Trophoblast cell (in vitro differentiated cells and primary cell): ENCODE measurements at regions not wholly inside any gene's neighbourhood (a gene's known extent, or its start where the extent isn't known, plus 50 kb on each side); places are given as distances from the start of the nearest gene placed in this dataset.
"Not testable (repeated sequence)": the region's sequence is repeated elsewhere in the genome, so short reads cannot be mapped to it uniquely, and the experiment has no call there.

Experiments used
- DNase-seq, 2 donors: peaks; one replicate each; pipeline ENCODE4 v3.0.0-alpha.2; 2016
- H2AFZ ChIP-seq: 2 replicates; pipeline ENCODE4 v1.6.1; 2013; ENCODE audit warnings: low read length, moderate library complexity, mild to moderate bottlenecking; ENCODE audit not compliant: insufficient read depth, poor library complexity
- H2AK5ac ChIP-seq: 2 replicates; pipeline ENCODE4 v1.6.1; 2013; ENCODE audit warnings: mild to moderate bottlenecking, low read length
- H2BK120ac ChIP-seq: 2 replicates; pipeline ENCODE4 v1.6.1; 2013; ENCODE audit warnings: low read length, mild to moderate bottlenecking, moderate library complexity; ENCODE audit not compliant: insufficient read depth, poor library complexity
- H2BK12ac ChIP-seq: 2 replicates; pipeline ENCODE4 v1.6.1; 2013; ENCODE audit warnings: mild to moderate bottlenecking, low read length, moderate library complexity
- H2BK5ac ChIP-seq: 2 replicates; pipeline ENCODE4 v1.6.1; 2013; ENCODE audit warnings: low read length, low read depth, moderate library complexity, mild to moderate bottlenecking; ENCODE audit not compliant: poor library complexity
- H3K14ac ChIP-seq: 2 replicates; pipeline ENCODE4 v1.6.1; 2013; ENCODE audit warnings: mild to moderate bottlenecking, low read length
- H3K18ac ChIP-seq: 2 replicates; pipeline ENCODE4 v1.6.1; 2013; ENCODE audit warnings: mild to moderate bottlenecking, low read length
- H3K23ac ChIP-seq: 2 replicates; pipeline ENCODE4 v1.6.1; 2013; ENCODE audit warnings: low read length
- H3K27ac ChIP-seq: 2 replicates; pipeline ENCODE4 v1.5.1; 2013; ENCODE audit warnings: low read depth, mild to moderate bottlenecking, inconsistent platforms, low read length, moderate library complexity
- H3K27me3 ChIP-seq: 2 replicates; pipeline ENCODE4 v1.6.1; 2013; ENCODE audit warnings: inconsistent platforms, mild to moderate bottlenecking, low read length, moderate library complexity; ENCODE audit not compliant: insufficient read depth
- H3K36me3 ChIP-seq, 2 experiments: 1 replicate in 1 of 2; 2 replicates in 1 of 2; pipeline ENCODE4 v1.6.1; 2013; ENCODE audit warnings: low read length in 2 of 2, mild to moderate bottlenecking in 2 of 2, moderate library complexity in 1 of 2; ENCODE audit not compliant: insufficient read depth in 2 of 2, control insufficient read depth in 1 of 2
- H3K4ac ChIP-seq: 2 replicates; pipeline ENCODE4 v1.6.1; 2013; ENCODE audit warnings: low read depth, mild to moderate bottlenecking, low read length, moderate library complexity
- H3K4me1 ChIP-seq, 2 experiments: 1 replicate in 1 of 2; 2 replicates in 1 of 2; pipeline ENCODE4 v1.6.1; 2013; ENCODE audit warnings: low read length in 2 of 2, mild to moderate bottlenecking in 2 of 2, moderate library complexity in 1 of 2; ENCODE audit not compliant: insufficient read depth in 2 of 2, control insufficient read depth in 1 of 2
- H3K4me2 ChIP-seq: 2 replicates; pipeline ENCODE4 v1.6.1; 2013; ENCODE audit warnings: inconsistent platforms, mild to moderate bottlenecking, low read length, moderate library complexity
- H3K4me3 ChIP-seq: 2 replicates; pipeline ENCODE4 v1.5.1; 2013; ENCODE audit warnings: mild to moderate bottlenecking, low read depth, low read length, inconsistent platforms
- H3K79me1 ChIP-seq: one replicate; pipeline ENCODE4 v1.6.1; 2013; ENCODE audit warnings: low read length
- H3K79me2 ChIP-seq: 2 replicates; pipeline ENCODE4 v1.6.1; 2013; ENCODE audit warnings: low read length, mild to moderate bottlenecking; ENCODE audit not compliant: control insufficient read depth, insufficient read depth, poor library complexity
- H3K9ac ChIP-seq: 2 replicates; pipeline ENCODE4 v1.6.1; 2013; ENCODE audit warnings: mild to moderate bottlenecking, low read length
- H3K9me3 ChIP-seq: 2 replicates; pipeline ENCODE4 v1.6.1; 2013; ENCODE audit warnings: low read depth, mild to moderate bottlenecking, control low read depth, inconsistent platforms, low read length; ENCODE audit not compliant: insufficient read depth
- H4K12ac ChIP-seq: 2 replicates; pipeline ENCODE4 v1.6.1; 2013; ENCODE audit warnings: low read depth, mild to moderate bottlenecking, low read length, moderate library complexity
- H4K8ac ChIP-seq: 2 replicates; pipeline ENCODE4 v1.6.1; 2013; ENCODE audit warnings: low read depth, mild to moderate bottlenecking, low read length, moderate library complexity
- H4K91ac ChIP-seq: one replicate; pipeline ENCODE4 v1.6.1; 2013; ENCODE audit warnings: low read depth, mild to moderate bottlenecking, low read length, moderate library complexity
- WGBS: extraction: QIAGEN DNeasy Blood & Tissue Kit; methylation state at CpG from one replicate; pipeline ENCODE4 v1.1.7; 2013; ENCODE audit warnings: missing lambda C conversion rate; ENCODE audit not compliant: insufficient read length, insufficient coverage; ENCODE audit errors: extremely low coverage; 5-methylcytosine and 5-hydroxymethylcytosine counted together

DNA sequence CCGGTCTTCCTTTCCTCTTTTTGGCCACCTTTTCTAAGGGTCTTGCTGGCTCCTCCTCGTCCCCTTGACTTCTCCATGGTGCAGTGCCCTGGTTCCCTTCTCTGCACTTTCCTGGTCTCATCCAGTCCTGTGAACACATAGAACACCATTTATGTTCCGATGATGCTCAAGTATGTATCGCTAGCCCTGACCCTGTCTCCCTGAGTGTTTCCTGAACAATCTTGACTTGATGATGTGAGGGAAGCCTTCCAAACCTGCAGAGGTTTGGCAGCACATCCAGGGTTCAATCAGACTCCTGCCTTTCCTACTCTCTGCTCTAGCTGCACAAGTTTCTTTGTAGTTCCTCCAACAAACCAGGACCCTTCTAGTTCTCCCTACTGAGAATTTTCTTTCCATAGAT is 132.1 kb downstream of the RGPD3 start:
- Histone ChIP-seq H4K8ac (no peak overlapping the region), H2AK5ac (no peak overlapping the region), H3K4ac (no peak overlapping the region), H3K79me1 (no peaks in the 10 kb centered on the region), H3K9me3 (peaks cover 2% of the 10 kb centered on the region), H2AFZ (no peak overlapping the region), H3K27me3 (no peaks in the 10 kb centered on the region), H2BK5ac (no peak overlapping the region), H3K4me3 (no peak overlapping the region), H3K4me1 (no peaks in the 10 kb centered on the region), H3K14ac (no peak overlapping the region), H3K79me2 (no peaks in the 10 kb centered on the region), H3K4me2 (no peak overlapping the region), H3K36me3 (no peaks in the 10 kb centered on the region), H3K18ac (no peak overlapping the region), H4K91ac (no peak overlapping the region), H3K23ac (no peak overlapping the region), H2BK120ac (no peak overlapping the region), H2BK12ac (no peak overlapping the region), H3K9ac (no peak overlapping the region), H4K12ac (no peak overlapping the region), H3K27ac (no peak overlapping the region)
- no peak for DNase-seq
- WGBS: no CpG with 5 or more reads among the region's 4 CpGs

- Histone ChIP-seq H4K91ac (no peak overlapping the region), H3K4ac (no peak overlapping the region), H3K23ac (no peak overlapping the region), H3K4me3 (no peak overlapping the region), H3K9me3 (peaks cover 2% of the 10 kb centered on the region), H3K4me2 (no peak overlapping the region), H2BK120ac (no peak overlapping the region), H2AK5ac (no peak overlapping the region), H3K27ac (no peak overlapping the region), H3K79me2 (no peaks in the 10 kb centered on the region), H3K18ac (no peak overlapping the region), H3K27me3 (no peaks in the 10 kb centered on the region), H3K4me1 (no peaks in the 10 kb centered on the region), H3K79me1 (no peaks in the 10 kb centered on the region), H2BK5ac (no peak overlapping the region), H3K36me3 (no peaks in the 10 kb centered on the region), H2AFZ (no peak overlapping the region), H4K8ac (no peak overlapping the region), H4K12ac (no peak overlapping the region), H3K14ac (no peak overlapping the region), H2BK12ac (no peak overlapping the region), H3K9ac (no peak overlapping the region)
- no peak for DNase-seq
- no CpG with 5 or more reads among the region's 4 CpGs for WGBS
Measured at GRCh38 chr2:106334802-106335201, 133.4 kb downstream of the RGPD3 start.

DNA sequence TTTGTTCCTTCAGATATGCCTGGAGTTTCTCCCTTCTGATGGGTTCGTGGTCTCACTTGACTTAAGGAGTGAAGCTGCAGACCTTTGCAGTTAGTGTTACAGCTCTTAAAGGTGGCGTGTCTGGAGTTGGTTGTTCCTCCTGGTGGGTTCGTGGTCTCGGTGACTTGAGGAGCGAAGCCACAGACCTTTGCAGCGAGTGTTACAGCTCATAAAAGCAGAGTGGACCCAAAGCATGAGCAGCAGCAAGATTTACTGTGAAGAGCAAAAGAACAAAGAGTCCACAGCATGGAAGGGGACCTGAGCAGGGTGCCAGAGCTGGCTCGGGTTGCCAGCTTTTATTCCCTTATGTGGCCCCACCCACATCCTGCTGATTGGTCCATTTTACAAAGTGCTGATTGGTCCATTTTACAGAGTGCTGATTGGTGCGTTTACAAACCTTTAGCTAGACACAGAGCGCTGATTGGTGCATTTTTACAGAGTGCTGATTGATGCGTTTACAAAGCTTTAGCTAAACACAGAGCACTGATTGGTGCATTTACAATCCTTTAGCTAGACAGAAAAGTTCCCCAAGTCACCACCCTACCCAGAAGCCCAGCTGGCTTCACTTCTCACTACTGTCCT is 134.8 kb downstream of the RGPD3 start:
- H3K4me2 ChIP-seq, DNase-seq, H4K91ac ChIP-seq, H3K27me3 ChIP-seq, H3K36me3 ChIP-seq, H2BK5ac ChIP-seq, H2BK12ac ChIP-seq, H3K4ac ChIP-seq, H3K4me3 ChIP-seq, H3K4me1 ChIP-seq, H3K9me3 ChIP-seq, H3K23ac ChIP-seq, H4K12ac ChIP-seq, H3K18ac ChIP-seq, H2AFZ ChIP-seq, H3K14ac ChIP-seq, H3K9ac ChIP-seq, H2AK5ac ChIP-seq, H4K8ac ChIP-seq, H3K27ac ChIP-seq, H3K79me2 ChIP-seq, H3K79me1 ChIP-seq, H2BK120ac ChIP-seq: not testable (repeated sequence)
- no CpG with 5 or more reads among the region's 10 CpGs for WGBS

- Histone ChIP-seq H4K8ac (no peak overlapping the region), H3K79me2 (no peaks in the 10 kb centered on the region), H3K18ac (no peak overlapping the region), H3K79me1 (no peaks in the 10 kb centered on the region), H3K14ac (no peak overlapping the region), H3K27ac (no peak overlapping the region), H2AFZ (no peak overlapping the region), H2BK12ac (no peak overlapping the region), H3K23ac (no peak overlapping the region), H2AK5ac (no peak overlapping the region), H3K9me3 (peaks cover 2% of the 10 kb centered on the region), H2BK5ac (no peak overlapping the region), H3K27me3 (no peaks in the 10 kb centered on the region), H2BK120ac (no peak overlapping the region), H3K4me3 (no peak overlapping the region), H4K91ac (no peak overlapping the region), H3K9ac (no peak overlapping the region), H3K4me2 (no peak overlapping the region), H3K36me3 (no peaks in the 10 kb centered on the region), H3K4ac (no peak overlapping the region), H4K12ac (no peak overlapping the region), H3K4me1 (no peaks in the 10 kb centered on the region)
- WGBS: no CpG with 5 or more reads among the region's 4 CpGs
- no peak for DNase-seq
Measured at GRCh38 chr2:106332054-106332453, 136.2 kb downstream of the RGPD3 start.
